GM12878 (cell line): ENCODE measurements at regions not wholly inside any gene's neighbourhood (a gene's known extent, or its start where the extent isn't known, plus 50 kb on each side); places are given as distances from the start of the nearest gene placed in this dataset.

Experiments used
- ATAC-seq: fragments of 200-7000 bp; cut with Tn5 transposase; 3 replicates; pipeline ENCODE4 v1.9.1; 2020; ENCODE audit warnings: mild to moderate bottlenecking, moderate library complexity
- BruUV-seq: library from RNA; stranded (reverse); fragments of 400-500 nt; replicated peaks from 2 replicates; lab custom pipeline; 2021; lab: Mats Ljungman, UMichigan
- CTCF ChIA-PET: fragments of 300-600 bp; sonication (Branson Sonifier 250); formaldehyde crosslinking; extraction: SDS; loops from one replicate; lab custom pipeline; 2021; ENCODE audit warnings: inconsistent platforms; lab: Yijun Ruan, JAX
- POLR2A ChIA-PET: fragments of 350-600 bp; formaldehyde crosslinking; extraction: SDS; loops from one replicate; lab custom pipeline; 2021; ENCODE audit warnings: inconsistent platforms; lab: Charles Lee
- RAD21 ChIA-PET: fragments of 300-600 bp; sonication (Branson Sonifier 250); formaldehyde crosslinking; loops from one replicate; lab custom pipeline; 2023; ENCODE audit warnings: antibody characterized with exemption; ENCODE audit not compliant: unreplicated experiment; lab: Charles Lee
- SMC1A ChIA-PET: fragments of 300-600 bp; sonication (Branson Sonifier 250); formaldehyde crosslinking; loops from one replicate; lab custom pipeline; 2023; ENCODE audit not compliant: unreplicated experiment, uncharacterized antibody; lab: Charles Lee
- DNase-seq: peaks from one replicate; pipeline ENCODE4 v3.0.0-alpha.2; 2011; ENCODE audit warnings: low read depth, low spot score
- FAIRE-seq: peaks from 3 replicates; lab custom pipeline; 2011; peaks lifted over from hg19 to GRCh38; lab: Jason Lieb, UNC
- H2AFZ ChIP-seq: 2 replicates; pipeline ENCODE4 v1.6.0; 2011; ENCODE audit warnings: low read depth, low read length, control low read depth; ENCODE audit not compliant: control insufficient read depth
- H3K27ac ChIP-seq: 2 replicates; pipeline ENCODE4 v1.5.1; 2011; ENCODE audit warnings: control low read depth; ENCODE audit not compliant: control insufficient read depth, insufficient read depth
- H3K27me3 ChIP-seq, 2 experiments: replicated peaks in 1 of 2; 2 replicates each; pipeline versions ENCODE4 v1.6.0 to v1.6.1; 2011; ENCODE audit warnings: low read length in 1 of 2; ENCODE audit not compliant: control insufficient read depth in 2 of 2, insufficient read depth in 2 of 2
- H3K36me3 ChIP-seq, 2 experiments: 2 replicates each; pipeline ENCODE4 v1.5.1; 2011; ENCODE audit warnings: low read length in 1 of 2; ENCODE audit not compliant: control insufficient read depth in 2 of 2, insufficient read depth in 2 of 2
- H3K4me1 ChIP-seq: 2 replicates; pipeline ENCODE4 v1.6.1; 2011; ENCODE audit warnings: mild to moderate bottlenecking, low read length, moderate library complexity, mixed read lengths; ENCODE audit not compliant: control insufficient read depth, insufficient read depth
- H3K4me2 ChIP-seq: 2 replicates; pipeline ENCODE4 v1.6.0; 2011; ENCODE audit warnings: control low read depth; ENCODE audit not compliant: control insufficient read depth, insufficient read depth
- H3K4me3 ChIP-seq: fragments of 200-600 bp; sonication (generic); 2 replicates; pipeline ENCODE4 v1.5.1; 2016
- H3K79me2 ChIP-seq: 2 replicates; pipeline ENCODE4 v1.6.0; 2011; ENCODE audit warnings: low read length; ENCODE audit not compliant: control insufficient read depth, insufficient read depth
- H3K9ac ChIP-seq: 2 replicates; pipeline ENCODE4 v1.8.0; 2011; ENCODE audit warnings: low read length, control low read depth, mixed read lengths; ENCODE audit not compliant: control insufficient read depth, insufficient read depth
- H3K9me3 ChIP-seq: replicated peaks from 3 replicates; pipeline ENCODE4 v1.5.1; 2011; ENCODE audit warnings: mild to moderate bottlenecking, low read length; ENCODE audit not compliant: control insufficient read depth, insufficient read depth
- H4K20me1 ChIP-seq: 2 replicates; pipeline ENCODE4 v1.6.0; 2011; ENCODE audit not compliant: control insufficient read depth, insufficient read depth
- CHD2 ChIP-seq: IDR thresholded peaks from 2 replicates; pipeline ENCODE4 v1.6.1; 2011; ENCODE audit warnings: low read depth, low read length, improper control_type of control experiment, borderline replicate concordance
- CHD4 ChIP-seq: fragments of 200-600 bp; sonication (generic); IDR thresholded peaks from 2 replicates; pipeline ENCODE4 v1.6.1; 2016; ENCODE audit warnings: mild to moderate bottlenecking
- ELK1 ChIP-seq: IDR thresholded peaks from 2 replicates; pipeline ENCODE4 v1.6.1; 2012; ENCODE audit warnings: low read depth, low read length, improper control_type of control experiment
- GABPA ChIP-seq: IDR thresholded peaks from 2 replicates; pipeline ENCODE4 v1.6.1; 2014; ENCODE audit warnings: antibody characterized with exemption, low read depth, mild to moderate bottlenecking, inconsistent platforms
- HDGF ChIP-seq: fragments of 450-650 bp; IDR thresholded peaks from 2 replicates; pipeline ENCODE4 v1.6.1; 2016; ENCODE audit warnings: antibody characterized with exemption
- JUND ChIP-seq: IDR thresholded peaks from 2 replicates; pipeline ENCODE4 v1.6.1; 2012; ENCODE audit warnings: low read depth, mild to moderate bottlenecking, low read length, improper control_type of control experiment, moderate library complexity
- POLR2A ChIP-seq: IDR thresholded peaks from 2 replicates; pipeline ENCODE4 v1.6.1; 2011; ENCODE audit warnings: low read depth, mild to moderate bottlenecking, low read length
- RELB ChIP-seq: fragments of 450-650 bp; IDR thresholded peaks from 2 replicates; pipeline ENCODE4 v1.6.1; 2017; ENCODE audit warnings: low read depth, mild to moderate bottlenecking, moderate library complexity
- SIN3A ChIP-seq: IDR thresholded peaks from 2 replicates; pipeline ENCODE4 v1.6.1; 2012; ENCODE audit warnings: low read depth, low read length, improper control_type of control experiment
- SRF ChIP-seq, 2 experiments: IDR thresholded peaks; 2 replicates each; pipeline ENCODE4 v1.6.1; 2011; ENCODE audit warnings: low read depth in 2 of 2, low read length in 2 of 2, mild to moderate bottlenecking in 1 of 2, moderate library complexity in 1 of 2
- TCF3 ChIP-seq: IDR thresholded peaks from 2 replicates; pipeline ENCODE4 v1.6.1; 2012; ENCODE audit warnings: low read depth, mild to moderate bottlenecking, low read length, borderline replicate concordance; ENCODE audit not compliant: insufficient read depth
- USF2 ChIP-seq: IDR thresholded peaks from 2 replicates; pipeline ENCODE4 v1.6.1; 2011; ENCODE audit warnings: low read depth, low read length, improper control_type of control experiment, borderline replicate concordance
- ZNF24 ChIP-seq: fragments of 450-650 bp; IDR thresholded peaks from 2 replicates; pipeline ENCODE4 v1.6.1; 2017; ENCODE audit warnings: antibody characterized with exemption, mild to moderate bottlenecking
- ZNF274 ChIP-seq: IDR thresholded peaks from one replicate; pipeline ENCODE4 v1.8.0; 2011; ENCODE audit not compliant: insufficient read length, insufficient read depth
- WGBS: methylation state at CpG from one replicate; pipeline ENCODE4 v1.1.6; 2016; ENCODE audit warnings: low lambda C conversion rate; ENCODE audit not compliant: insufficient replicate concordance, insufficient coverage; ENCODE audit errors: missing lambda C conversion rate; 5-methylcytosine and 5-hydroxymethylcytosine counted together
- in situ Hi-C: fragments of 300-500 bp; cut with MboI; formaldehyde crosslinking; loops from 9 replicates; pipeline ENCODE4 v1.14.3; 2018; ENCODE audit warnings: mixed read lengths
- intact Hi-C: fragments of 100-400 bp; cut with micrococcal nuclease; formaldehyde crosslinking; loops from one replicate; pipeline ENCODE4 v1.14.2; 2022; ENCODE audit not compliant: unreplicated experiment
- TF ChIP-seq, protein P1 (sequence below): fragments of 450-650 bp; IDR thresholded peaks from 2 replicates; pipeline ENCODE4 v1.6.1; 2016; ENCODE audit warnings: mild to moderate bottlenecking

DNA sequence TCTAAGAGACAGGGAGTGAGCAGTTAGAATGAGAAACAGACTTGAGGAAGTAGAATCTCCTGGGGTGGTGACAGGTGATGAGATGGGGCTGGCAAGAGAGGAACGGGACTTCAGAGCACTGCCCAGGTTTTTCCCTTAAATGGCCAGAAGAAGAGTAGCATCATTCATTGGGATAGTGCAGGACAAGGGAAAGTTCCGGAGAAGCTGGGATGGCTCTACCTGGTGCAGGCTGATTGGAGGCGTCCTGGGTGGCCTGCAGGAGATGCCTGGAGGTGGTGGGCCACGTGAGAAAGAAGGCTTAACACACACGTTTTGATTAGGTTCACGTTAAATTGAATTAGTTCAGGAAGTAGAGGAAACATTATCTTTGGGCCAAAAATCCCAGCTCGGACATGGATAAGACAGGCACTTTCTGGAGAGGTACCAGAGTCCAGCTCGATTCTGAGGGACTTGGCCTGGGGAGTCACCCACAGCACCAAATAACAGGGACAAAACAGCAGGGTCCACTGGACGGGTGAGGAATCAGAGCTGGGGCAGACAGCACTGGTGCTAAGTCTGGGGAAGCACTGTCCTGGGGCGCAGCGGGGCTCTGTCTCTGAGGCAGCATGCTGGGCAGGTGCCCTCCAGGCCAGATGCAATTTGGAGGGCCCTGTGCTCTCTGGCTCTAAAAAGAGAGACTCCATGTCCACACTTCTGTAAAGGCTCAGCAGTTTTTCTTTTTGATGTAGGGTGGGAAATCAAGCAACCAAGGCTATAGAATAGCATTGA is 512.3 kb upstream of the RAB6C start:
- Histone ChIP-seq H3K27me3 (no peaks in the 10 kb centered on the region), H3K9ac (no peak overlapping the region), H4K20me1 (no peaks in the 10 kb centered on the region), H3K9me3 (no peaks in the 10 kb centered on the region; the same call in 2 of the 3 replicates), H3K4me1 (no peaks in the 10 kb centered on the region; the same call in 1 of the 2 replicates), H3K4me2 (no peak overlapping the region), H3K36me3 (no peaks in the 10 kb centered on the region), H3K4me3 (no peak overlapping the region), H2AFZ (no peak overlapping the region), H3K27ac (no peak overlapping the region), H3K79me2 (no peaks in the 10 kb centered on the region)
- no TSS peak for BruUV-seq
- ChIA-PET SMC1A (no interaction called here), POLR2A (no interaction called here), CTCF (no interaction called here), RAD21 (no interaction called here)
- ATAC-seq: no peak
- no peak for FAIRE-seq
- in situ Hi-C loops: no loop called here
- intact Hi-C loops: no loop called here
- no peak for TF ChIP-seq RELB
- no peak for TF ChIP-seq ELK1
- no peak for TF ChIP-seq POLR2A
- TF ChIP-seq CHD4: no peak
- TF ChIP-seq, protein P1, sequence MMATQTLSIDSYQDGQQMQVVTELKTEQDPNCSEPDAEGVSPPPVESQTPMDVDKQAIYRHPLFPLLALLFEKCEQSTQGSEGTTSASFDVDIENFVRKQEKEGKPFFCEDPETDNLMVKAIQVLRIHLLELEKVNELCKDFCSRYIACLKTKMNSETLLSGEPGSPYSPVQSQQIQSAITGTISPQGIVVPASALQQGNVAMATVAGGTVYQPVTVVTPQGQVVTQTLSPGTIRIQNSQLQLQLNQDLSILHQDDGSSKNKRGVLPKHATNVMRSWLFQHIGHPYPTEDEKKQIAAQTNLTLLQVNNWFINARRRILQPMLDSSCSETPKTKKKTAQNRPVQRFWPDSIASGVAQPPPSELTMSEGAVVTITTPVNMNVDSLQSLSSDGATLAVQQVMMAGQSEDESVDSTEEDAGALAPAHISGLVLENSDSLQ: no peak
- TF ChIP-seq ZNF274: no peak
- TF ChIP-seq GABPA: no peak
- no peak for TF ChIP-seq ZNF24
- TF ChIP-seq SIN3A: no peak
- no peak for TF ChIP-seq USF2
- TF ChIP-seq CHD2: no peak
- no peak for TF ChIP-seq SRF (IDR thresholded peaks at IDR 0.05; ENCODE audit: low read depth in 2 of 2, low read length in 2 of 2)
- no peak for TF ChIP-seq JUND
- TF ChIP-seq HDGF: no peak
- TF ChIP-seq TCF3: no peak
- 25% methylated on average over 11 of the region's 11 CpGs for WGBS
- no peak for DNase-seq
